HCT116 (cell line): ENCODE measurements at regions not wholly inside any gene's neighbourhood (a gene's known extent, or its start where the extent isn't known, plus 50 kb on each side); places are given as distances from the start of the nearest gene placed in this dataset.

Experiments
- ATAC-seq: fragments of 200-7000 bp; cut with Tn5 transposase; 2 replicates; pipeline ENCODE4 v1.9.1; 2020; ENCODE audit warnings: mild to moderate bottlenecking, moderate library complexity
- BruUV-seq: library from RNA; stranded (reverse); fragments of 400-500 nt; replicated peaks from 2 replicates; lab custom pipeline; 2021; lab: Mats Ljungman, UMichigan
- CTCF ChIA-PET: fragments of 300-600 bp; sonication (Branson Sonifier 250); formaldehyde crosslinking; loops from one replicate; lab custom pipeline; 2021; ENCODE audit warnings: antibody characterized with exemption; lab: Charles Lee
- POLR2A ChIA-PET: fragments of 300-600, 350-600 bp; sonication (Branson Sonifier 250); formaldehyde crosslinking; loops from one replicate; lab custom pipeline; 2021; ENCODE audit warnings: antibody characterized with exemption; lab: Charles Lee
- RAD21 ChIA-PET, 2 experiments: fragments of 300-600 bp; sonication (Branson Sonifier 250); formaldehyde crosslinking; loops; one replicate each; lab custom pipeline; 2023; ENCODE audit warnings: low total read pairs in 2 of 2; ENCODE audit not compliant: uncharacterized antibody in 2 of 2, unreplicated experiment in 2 of 2, low non-redundant PET in 1 of 2; lab: Charles Lee
- DNase-seq: peaks from one replicate; pipeline ENCODE4 v3.0.0-alpha.2; 2010; ENCODE audit warnings: low read depth, low spot score
- H2AFZ ChIP-seq: fragments of 200-600 bp; shearing (Covaris generic), sonication (generic); 2 replicates; pipeline ENCODE4 v1.6.1; 2017; ENCODE audit warnings: low read depth, mixed run types, mixed read lengths, antibody characterized with exemption, low read length; ENCODE audit not compliant: poor library complexity, severe bottlenecking
- H3K27ac ChIP-seq: 2 replicates; pipeline ENCODE4 v1.5.1; 2012; ENCODE audit warnings: low read depth, low read length
- H3K27me3 ChIP-seq: fragments of 200-600 bp; sonication (generic); 2 replicates; pipeline ENCODE4 v1.6.1; 2016; ENCODE audit warnings: mixed run types, low read length, mixed read lengths; ENCODE audit not compliant: insufficient read depth
- H3K36me3 ChIP-seq, 2 experiments: fragments of 200-500 bp in 1 of 2; fragments of 200-600 bp in 1 of 2; sonication (Bioruptor generic) in 1 of 2; sonication (generic) in 1 of 2; 2 replicates each; pipeline versions ENCODE4 v1.5.1 to v1.6.1; 2014 to 2016; ENCODE audit warnings: low read length in 2 of 2, inconsistent platforms in 1 of 2, mixed read lengths in 1 of 2, mixed run types in 1 of 2; ENCODE audit not compliant: insufficient read depth in 2 of 2, control insufficient read depth in 1 of 2
- H3K4me1 ChIP-seq, 2 experiments: fragments of 200-600 bp in 1 of 2; sonication (generic) in 1 of 2; 2 replicates each; pipeline versions ENCODE4 v1.5.1 to v1.6.1; 2012 to 2017; ENCODE audit warnings: low read length in 2 of 2, inconsistent platforms in 1 of 2, mild to moderate bottlenecking in 1 of 2, mixed read lengths in 1 of 2, mixed run types in 1 of 2, moderate library complexity in 1 of 2; ENCODE audit not compliant: insufficient read depth in 2 of 2, control insufficient read depth in 1 of 2
- H3K4me2 ChIP-seq: fragments of 200-600 bp; sonication (generic); 2 replicates; pipeline ENCODE4 v1.6.1; 2017; ENCODE audit warnings: mixed run types, low read length, mixed read lengths
- H3K4me3 ChIP-seq, 2 experiments: fragments of 200-600 bp in 1 of 2; sonication (generic) in 1 of 2; replicated peaks in 1 of 2; 2 replicates each; pipeline ENCODE4 v1.5.1; 2011 to 2016; ENCODE audit warnings: low read length in 2 of 2, control low read depth in 1 of 2, low read depth in 1 of 2, mild to moderate bottlenecking in 1 of 2, mixed read lengths in 1 of 2, mixed run types in 1 of 2
- H3K79me2 ChIP-seq: fragments of 200-600 bp; sonication (generic); 2 replicates; pipeline ENCODE4 v1.6.1; 2017; ENCODE audit warnings: mild to moderate bottlenecking, mixed run types, low read length, moderate library complexity, mixed read lengths; ENCODE audit not compliant: insufficient read depth
- H3K9ac ChIP-seq: fragments of 200-600 bp; sonication (generic); 2 replicates; pipeline ENCODE4 v1.6.1; 2016; ENCODE audit warnings: low read length, mixed read lengths
- H3K9me2 ChIP-seq: fragments of 200-600 bp; sonication (generic), shearing (Covaris generic); 2 replicates; pipeline ENCODE4 v1.6.1; 2017; ENCODE audit warnings: mixed run types, mild to moderate bottlenecking, moderate library complexity; ENCODE audit not compliant: insufficient read depth
- H3K9me3 ChIP-seq, 2 experiments: fragments of 200-500 bp in 1 of 2; fragments of 200-600 bp in 1 of 2; sonication (Bioruptor generic) in 1 of 2; sonication (generic) in 1 of 2; 2 replicates each; pipeline ENCODE4 v1.6.1; 2014 to 2017; ENCODE audit warnings: low read length in 2 of 2, mixed read lengths in 2 of 2, inconsistent platforms in 1 of 2, low read depth in 1 of 2, mild to moderate bottlenecking in 1 of 2, mixed run types in 1 of 2, moderate library complexity in 1 of 2; ENCODE audit not compliant: control insufficient read depth in 1 of 2, insufficient read depth in 1 of 2
- H4K20me1 ChIP-seq: fragments of 200-600 bp; sonication (generic), shearing (Covaris generic); 2 replicates; pipeline ENCODE4 v1.6.1; 2017; ENCODE audit warnings: mixed run types, mild to moderate bottlenecking, moderate library complexity; ENCODE audit not compliant: insufficient read depth
- CBX3 ChIP-seq: IDR thresholded peaks from 2 replicates; pipeline ENCODE4 v1.6.1; 2012; ENCODE audit warnings: low read depth
- CEBPB ChIP-seq: IDR thresholded peaks from 2 replicates; pipeline ENCODE4 v1.6.1; 2012; ENCODE audit warnings: low read depth
- CTCF ChIP-seq, 3 experiments: fragments of 200-600 bp in 1 of 3; sonication (generic) in 1 of 3; IDR thresholded peaks in 2 of 3; conservative IDR thresholded peaks in 1 of 3; 2 replicates each; pipeline ENCODE4 v1.5.1; 2012 to 2017; ENCODE audit warnings: low read depth in 2 of 3, low read length in 2 of 3, antibody characterized with exemption in 1 of 3, borderline replicate concordance in 1 of 3, control low read depth in 1 of 3, mild to moderate bottlenecking in 1 of 3, mixed read lengths in 1 of 3, mixed run types in 1 of 3, moderate library complexity in 1 of 3; ENCODE audit not compliant: insufficient read depth in 1 of 3
- EGR1 ChIP-seq: IDR thresholded peaks from 2 replicates; pipeline ENCODE4 v1.6.1; 2012; ENCODE audit warnings: low read depth
- ELF1 ChIP-seq: IDR thresholded peaks from 2 replicates; pipeline ENCODE4 v1.6.1; 2012; ENCODE audit warnings: low read depth, borderline replicate concordance
- POLR2AphosphoS5 ChIP-seq: IDR thresholded peaks from 2 replicates; pipeline ENCODE4 v1.6.1; 2011; ENCODE audit warnings: mild to moderate bottlenecking, low read depth, low read length, moderate library complexity
- RAD21 ChIP-seq: IDR thresholded peaks from 2 replicates; pipeline ENCODE4 v1.6.1; 2012; ENCODE audit warnings: low read depth, mild to moderate bottlenecking
- TCF7L2 ChIP-seq: IDR thresholded peaks from 2 replicates; pipeline ENCODE4 v1.7.0; 2011; ENCODE audit warnings: borderline replicate concordance, inconsistent platforms; ENCODE audit not compliant: insufficient read depth, insufficient read length; ENCODE audit errors: extremely low read depth
- YY1 ChIP-seq: IDR thresholded peaks from 2 replicates; pipeline ENCODE4 v1.6.1; 2011; ENCODE audit warnings: low read length, low read depth, moderate library complexity, mild to moderate bottlenecking; ENCODE audit not compliant: insufficient replicate concordance; ENCODE audit errors: extremely low read depth
- intact Hi-C: fragments of 100-400 bp; cut with micrococcal nuclease; formaldehyde crosslinking; loops from 2 replicates; pipeline ENCODE4 v1.10.0; 2022

DNA sequence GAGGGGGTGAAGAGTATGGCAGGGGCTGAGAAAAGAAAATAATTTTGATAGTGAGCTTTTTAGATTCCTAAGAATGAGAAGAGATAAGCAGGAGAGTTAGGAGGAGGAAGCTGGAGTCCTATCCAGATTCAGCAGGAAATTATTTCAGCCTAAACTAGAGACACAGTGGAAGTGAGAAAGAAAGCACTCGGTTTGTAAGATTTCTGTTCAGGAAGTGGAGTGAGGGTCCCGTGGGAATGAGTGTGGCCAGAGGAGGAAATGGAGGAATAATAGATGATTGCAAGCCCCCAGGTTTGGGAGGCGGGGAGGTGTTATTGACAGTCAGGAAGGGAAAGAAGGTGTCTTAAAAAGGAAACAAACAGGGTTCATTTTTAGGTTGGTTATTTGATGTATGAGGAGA lies 84.8 kb upstream of the NRP1 start:
- Histone ChIP-seq H3K4me1 (peaks cover 0 to 4% of the 10 kb centered on the region in 2 experiments; a peak in 1 of 4 replicates), H3K9ac (no peak overlapping the region), H3K4me2 (no peak overlapping the region), H2AFZ (no peak overlapping the region), H3K27me3 (no peaks in the 10 kb centered on the region), H3K36me3 (no peaks in the 10 kb centered on the region), H3K9me3 (no peaks in the 10 kb centered on the region), H3K9me2 (no peaks in the 10 kb centered on the region), H4K20me1 (no peaks in the 10 kb centered on the region), H3K4me3 (no peak overlapping the region), H3K27ac (no peak overlapping the region), H3K79me2 (no peaks in the 10 kb centered on the region)
- DNase-seq (no peak), ATAC-seq (no peak)
- RAD21 ChIA-PET: no interaction called here
- CTCF ChIA-PET: no interaction called here
- TF ChIP-seq YY1: no peak
- TF ChIP-seq CBX3: no peak
- TF ChIP-seq TCF7L2: no peak
- no peak for TF ChIP-seq EGR1
- POLR2A ChIA-PET: no interaction called here
- intact Hi-C loops: no loop called here
- no TSS peak for BruUV-seq

DNA sequence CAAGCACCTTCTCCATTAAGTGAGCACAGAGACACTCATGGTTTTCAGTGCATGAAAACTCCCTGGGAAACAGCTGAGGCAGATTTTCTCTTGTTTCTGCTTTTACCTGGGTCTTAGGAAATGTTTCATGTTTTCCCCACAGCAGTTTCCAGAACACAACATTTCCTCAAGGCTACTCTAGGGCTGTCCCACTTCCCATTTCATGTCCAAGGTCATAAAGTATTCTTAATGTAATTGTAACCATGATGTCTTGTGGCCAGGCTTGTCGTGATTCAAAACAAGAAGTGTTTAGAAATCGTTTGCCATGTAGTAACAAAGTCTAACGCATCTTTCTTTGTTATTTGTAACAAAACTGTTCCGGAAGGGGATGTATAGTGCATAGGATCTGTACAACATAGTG lies 83.8 kb upstream of the NRP1 start:
- Histone ChIP-seq H3K27me3 (no peaks in the 10 kb centered on the region), H3K9me3 (no peaks in the 10 kb centered on the region), H3K4me3 (no peak overlapping the region), H3K9me2 (no peaks in the 10 kb centered on the region), H3K27ac (no peak overlapping the region), H3K79me2 (no peaks in the 10 kb centered on the region), H2AFZ (no peak overlapping the region), H3K36me3 (no peaks in the 10 kb centered on the region), H3K9ac (no peak overlapping the region), H4K20me1 (no peaks in the 10 kb centered on the region), H3K4me2 (no peak overlapping the region), H3K4me1 (peaks cover 0 to 4% of the 10 kb centered on the region in 2 experiments; a peak in 1 of 4 replicates)
- POLR2A ChIA-PET: no interaction called here
- no TSS peak for BruUV-seq
- no peak for ATAC-seq
- intact Hi-C loops: no loop called here
- TF ChIP-seq CEBPB: no peak
- TF ChIP-seq POLR2AphosphoS5: no peak
- no peak for TF ChIP-seq ELF1
- TF ChIP-seq RAD21: no peak
- TF ChIP-seq CTCF (IDR thresholded peaks at IDR 0.05 in 2 of 3, conservative IDR thresholded peaks at IDR 0.05 in 1 of 3; ENCODE audit: borderline replicate concordance in 1 of 3, insufficient read depth in 1 of 3, low read depth in 2 of 3, low read length in 2 of 3): no peak
- DNase-seq: no peak
- CTCF ChIA-PET: no interaction called here
- RAD21 ChIA-PET: no interaction called here
